Body of pancreas (tissue), 4 donors: ENCODE measurements at regions not wholly inside any gene's neighbourhood (a gene's known extent, or its start where the extent isn't known, plus 50 kb on each side); places are given as distances from the start of the nearest gene placed in this dataset.

Experiments used
- ATAC-seq: fragments of 150-250 bp; one replicate; pipeline ENCODE4 v1.9.1; 2016
- DNase-seq, 4 donors: peaks; one replicate each; pipeline ENCODE4 v3.0.0-alpha.2; 2019
- H3K27ac ChIP-seq, 4 donors: fragments of 200-600 bp; sonication (generic); 1 replicate in 3 of 4; 2 replicates in 1 of 4; pipeline versions ENCODE4 v1.5.1 to v1.6.1; 2016 to 2019; ENCODE audit warnings: mild to moderate bottlenecking in 1 of 4, mixed read lengths in 1 of 4, moderate library complexity in 1 of 4
- H3K27me3 ChIP-seq, 2 donors: fragments of 200-600 bp; sonication (generic); one replicate each; pipeline ENCODE4 v1.6.0; 2016; ENCODE audit warnings: mild to moderate bottlenecking in 1 of 2
- H3K36me3 ChIP-seq, 2 donors: fragments of 200-600 bp; sonication (generic); replicated peaks in 1 of 2; 2 replicates each; pipeline ENCODE4 v1.5.1; 2016; ENCODE audit warnings: low read depth in 2 of 2; ENCODE audit not compliant: insufficient read depth in 1 of 2
- H3K4me1 ChIP-seq: fragments of 200-600 bp; sonication (generic); one replicate; pipeline ENCODE4 v1.6.0; 2016
- H3K4me3 ChIP-seq, 2 donors: fragments of 200-600 bp; sonication (generic); 1 replicate in 1 of 2; 2 replicates in 1 of 2; pipeline ENCODE4 v1.5.1; 2016 to 2019
- H3K9me3 ChIP-seq, 3 donors: fragments of 200-600 bp; sonication (generic); 1 replicate in 2 of 3; 2 replicates in 1 of 3; pipeline ENCODE4 v1.5.1; 2016
- CTCF ChIP-seq, 7 experiments: fragments of 450-650 bp in 4 of 7; fragments of 200-600 bp in 3 of 7; sonication (generic) in 3 of 7; IDR thresholded peaks; one replicate each; pipeline ENCODE4 v1.5.1; 2016 to 2019; ENCODE audit warnings: antibody characterized with exemption in 7 of 7
- POLR2A ChIP-seq, 3 donors: fragments of 450-650 bp; IDR thresholded peaks; one replicate each; pipeline ENCODE4 v1.6.1; 2016; ENCODE audit warnings: antibody characterized with exemption in 3 of 3, mild to moderate bottlenecking in 2 of 3
- WGBS, 2 donors: methylation state at CpG; one replicate each; pipeline ENCODE4 v1.1.5; 2017; 5-methylcytosine and 5-hydroxymethylcytosine counted together
- intact Hi-C: fragments of 100-400 bp; cut with DNase I; formaldehyde crosslinking; loops from one replicate; pipeline ENCODE4 v1.15.1; 2023

- Histone ChIP-seq H3K4me3 (no peak overlapping the region), H3K27ac (no peak overlapping the region), H3K27me3 (no peaks in the 10 kb centered on the region), H3K36me3 (no peaks in the 10 kb centered on the region), H3K9me3 (no peaks in the 10 kb centered on the region), H3K4me1 (no peaks in the 10 kb centered on the region)
- no peak for TF ChIP-seq CTCF (IDR thresholded peaks at IDR 0.05)
- TF ChIP-seq POLR2A (IDR thresholded peaks at IDR 0.05): no peak
- intact Hi-C loops: no loop called here
- DNase-seq (no peak), ATAC-seq (no peak)
- WGBS, 2 donors: 72 to 86% methylated on average over 5 of the region's 5 CpGs
Measured at GRCh38 chr2:235371018-235371417, 122.8 kb upstream of the AGAP1 start.

- Histone ChIP-seq H3K9me3 (no peaks in the 10 kb centered on the region), H3K4me1 (no peaks in the 10 kb centered on the region), H3K27me3 (no peaks in the 10 kb centered on the region)
Measured at GRCh38 chr2:235373171-235373570, 120.7 kb upstream of the AGAP1 start.

DNA sequence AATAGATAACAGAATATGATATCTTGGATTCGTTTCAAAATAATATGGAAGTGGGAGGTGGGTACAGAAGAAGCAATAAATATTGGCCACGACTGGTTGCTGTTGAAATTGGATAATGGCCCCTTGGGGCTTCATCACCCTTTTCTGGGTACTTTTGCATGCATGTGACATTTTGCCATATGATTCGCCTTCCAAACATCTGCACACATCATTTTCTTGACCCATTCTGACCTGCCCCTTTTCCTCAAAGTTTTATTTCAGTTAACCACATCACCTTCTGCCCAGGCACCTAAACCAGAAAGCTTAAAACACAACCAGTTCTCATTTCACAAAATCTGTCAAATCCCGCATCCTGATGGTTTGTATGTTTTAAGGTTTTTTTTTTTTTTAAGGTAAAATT is 116.7 kb upstream of the AGAP1 start:
- TF ChIP-seq POLR2A (IDR thresholded peaks at IDR 0.05): no peak
- no peak for TF ChIP-seq CTCF (IDR thresholded peaks at IDR 0.05)
- Histone ChIP-seq H3K36me3 (no peaks in the 10 kb centered on the region), H3K4me3 (no peak overlapping the region), H3K9me3 (no peaks in the 10 kb centered on the region), H3K27ac (no peak overlapping the region), H3K27me3 (no peaks in the 10 kb centered on the region), H3K4me1 (no peaks in the 10 kb centered on the region)
- ATAC-seq (no peak), DNase-seq (no peak)
- 65 to 82% methylated on average over 4 of the region's 4 CpGs for WGBS, 2 donors
- intact Hi-C loops: no loop called here

More at GRCh38 chr2:235373171-235373570, 120.7 kb upstream of the AGAP1 start:
- ATAC-seq (no peak), DNase-seq (no peak)
- WGBS, 2 donors: 74 to 92% methylated on average over 2 of the region's 2 CpGs
- Histone ChIP-seq H3K27ac (no peak overlapping the region), H3K36me3 (no peaks in the 10 kb centered on the region), H3K4me3 (no peak overlapping the region)
- intact Hi-C loops: no loop called here
- TF ChIP-seq POLR2A (IDR thresholded peaks at IDR 0.05): no peak

- TF ChIP-seq CTCF (IDR thresholded peaks at IDR 0.05): no peak
- TF ChIP-seq POLR2A (IDR thresholded peaks at IDR 0.05): no peak
- peak; percentile 74 for ATAC-seq
Measured at GRCh38 chr2:235378246-235378645, 115.6 kb upstream of the AGAP1 start.

GRCh38 chr2:235378944-235379343 is 114.9 kb upstream of the AGAP1 start:
- TF ChIP-seq CTCF (IDR thresholded peaks at IDR 0.05) (no peak), POLR2A (IDR thresholded peaks at IDR 0.05) (no peak)
- H3K36me3 ChIP-seq: no peaks in the 10 kb centered on the region
- intact Hi-C loops: no loop called here
- no peak for DNase-seq
- H3K4me1 ChIP-seq: no peaks in the 10 kb centered on the region
- no peaks in the 10 kb centered on the region for H3K27me3 ChIP-seq
- ATAC-seq: no peak
- no peaks in the 10 kb centered on the region for H3K9me3 ChIP-seq
- no peak overlapping the region for H3K27ac ChIP-seq
- WGBS, 2 donors: 79 to 88% methylated on average over 4 of the region's 4 CpGs
- H3K4me3 ChIP-seq: no peak overlapping the region

More at GRCh38 chr2:235378246-235378645, 115.6 kb upstream of the AGAP1 start:
- Histone ChIP-seq H3K36me3 (no peaks in the 10 kb centered on the region), H3K4me1 (no peaks in the 10 kb centered on the region), H3K9me3 (no peaks in the 10 kb centered on the region), H3K4me3 (no peak overlapping the region), H3K27me3 (no peaks in the 10 kb centered on the region), H3K27ac (peak overlapping the region in 2 of 4 donors; percentile 19 to 57)
- intact Hi-C loops: no loop called here
- 32 to 50% methylated on average over 4 of the region's 4 CpGs for WGBS, 2 donors
- DNase-seq: peak; percentile 18 to 57 (median 42)
